ENCODE measurements at regions not wholly inside any gene's neighbourhood (a gene's known extent, or its start where the extent isn't known, plus 50 kb on each side); places are given as distances from the start of the nearest gene placed in this dataset.

DNA sequence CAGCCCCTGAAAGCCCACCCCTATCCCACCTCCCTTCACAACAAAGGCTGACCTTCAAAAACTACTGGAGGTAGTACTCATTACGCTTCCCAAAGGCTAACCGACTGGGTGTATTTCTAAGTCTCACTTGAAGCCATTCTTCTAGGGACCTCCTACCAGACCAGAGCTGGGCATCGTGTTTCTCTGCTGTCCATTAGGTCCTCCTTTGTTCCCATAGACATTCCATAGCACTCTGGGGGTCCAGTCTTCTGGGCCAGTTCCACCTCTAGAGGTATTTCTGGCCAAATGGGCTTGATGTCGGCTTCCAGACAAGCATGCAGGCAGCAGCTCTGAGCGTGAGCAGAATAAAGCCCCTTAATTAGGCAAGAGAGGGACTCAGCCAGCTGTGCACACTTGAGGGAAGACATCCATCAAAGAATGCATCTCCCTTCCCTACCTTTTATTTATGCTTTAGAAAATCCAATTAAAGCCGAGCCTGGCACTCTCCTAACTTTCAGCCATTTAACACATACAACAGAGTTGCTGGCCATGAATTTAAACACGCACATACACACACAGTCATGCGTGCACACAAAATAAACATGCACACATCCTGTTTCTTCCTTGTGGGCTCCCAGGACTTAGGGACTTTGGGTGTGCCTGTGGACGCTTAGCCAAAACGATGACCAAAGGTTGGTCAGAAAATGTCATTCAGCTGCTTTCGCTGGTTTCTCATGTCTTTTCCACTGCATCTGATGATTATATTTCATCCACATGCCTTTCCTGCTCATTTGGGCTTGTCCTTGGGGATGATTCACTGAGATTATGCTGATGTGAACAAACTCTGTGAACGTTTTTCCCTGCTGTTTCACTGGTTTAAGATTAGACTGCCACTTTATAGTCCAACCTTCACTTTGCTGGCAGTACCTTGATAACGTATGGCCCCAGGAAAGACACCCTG is 362.0 kb upstream of the NFE2L3 start:
- DNase-seq, result no peak

GRCh38 chr7:25790963-25791362 is 361.0 kb upstream of the NFE2L3 start:
- DNase-seq, result no peak

GRCh38 chr7:25792586-25792985 is 359.4 kb upstream of the NFE2L3 start:
- no peak for DNase-seq

DNA sequence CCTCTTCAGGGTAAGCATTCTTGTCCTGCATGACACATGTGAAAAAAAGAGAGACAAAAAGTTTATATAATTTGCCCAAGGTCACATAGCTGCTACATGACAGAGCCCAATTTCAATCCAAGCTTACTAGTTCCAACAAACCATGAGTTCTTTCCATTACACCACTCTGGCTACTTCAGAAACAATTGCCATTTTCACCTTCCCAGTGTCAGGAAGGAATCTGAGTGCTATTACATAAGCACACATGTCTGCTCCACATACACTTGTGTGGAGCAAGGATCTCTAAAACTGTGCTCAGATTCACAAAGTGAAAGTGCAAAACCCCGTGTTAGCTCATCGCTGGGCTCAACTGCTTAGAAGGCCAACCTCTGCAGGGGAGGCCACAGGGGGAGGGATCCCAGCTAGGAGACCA is 356.2 kb upstream of the NFE2L3 start:
- no peak for DNase-seq

DNA sequence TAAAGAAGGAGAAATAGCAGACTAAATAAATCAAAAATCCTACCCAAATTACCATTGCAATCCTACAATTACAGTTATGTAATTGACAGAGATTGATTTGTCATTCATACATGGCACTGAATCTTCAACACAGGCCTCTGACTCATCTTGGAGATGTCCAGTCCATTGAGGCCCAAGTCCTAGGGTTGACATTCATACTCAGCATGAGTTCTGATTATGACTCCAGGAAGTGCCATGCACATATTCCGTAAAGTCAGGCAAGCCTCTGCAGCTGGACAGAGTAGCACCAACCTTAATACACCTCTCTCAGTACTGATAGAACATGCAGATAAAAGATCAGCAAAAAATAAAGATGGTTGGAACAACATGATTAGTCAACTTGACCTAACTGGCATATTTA is 353.7 kb upstream of the NFE2L3 start:
- DNase-seq, result no peak

DNA sequence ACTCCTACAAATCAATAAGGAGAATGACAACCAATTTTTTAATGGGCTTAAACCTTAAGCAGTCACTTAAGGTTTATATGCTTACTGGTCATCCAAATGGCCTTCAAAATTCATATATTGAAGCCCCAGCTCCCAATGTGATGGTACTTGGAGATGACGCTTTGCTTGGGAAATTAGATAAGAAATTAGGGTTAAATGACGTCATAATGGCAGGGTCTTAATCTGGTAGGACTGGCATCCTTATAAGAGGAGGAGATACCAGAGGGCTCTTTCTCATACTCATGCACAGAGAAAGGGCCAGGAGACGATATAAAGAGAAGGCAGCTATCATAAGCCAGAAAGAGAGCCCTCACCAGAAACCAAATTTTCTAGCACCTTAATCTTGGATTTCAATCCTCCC is 350.8 kb upstream of the NFE2L3 start:
- DNase-seq, result no peak

- DNase-seq, result no peak
These were observed 349.9 kb upstream of the NFE2L3 start for GRCh38 chr7:25802057-25802456.

DNA sequence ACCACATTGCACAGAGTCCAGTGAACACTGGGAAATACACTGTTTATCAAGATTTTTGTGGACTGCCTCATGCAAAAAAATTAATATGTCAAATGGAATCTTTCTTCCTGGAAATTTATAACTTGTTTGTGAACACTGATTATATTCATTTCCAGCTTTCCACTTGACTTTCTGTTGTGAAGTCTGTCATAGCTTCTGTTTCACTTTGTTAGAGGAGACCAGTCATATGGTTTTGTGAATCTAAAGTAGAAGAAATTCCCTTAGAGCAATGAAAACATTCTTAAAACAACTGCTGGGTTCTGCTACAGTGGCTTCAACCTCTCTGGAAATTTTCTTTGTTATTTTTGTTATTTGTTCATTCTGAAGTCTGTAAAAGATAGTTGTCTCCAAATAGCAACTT is 349.5 kb upstream of the NFE2L3 start:
- DNase-seq, result no peak

DNA sequence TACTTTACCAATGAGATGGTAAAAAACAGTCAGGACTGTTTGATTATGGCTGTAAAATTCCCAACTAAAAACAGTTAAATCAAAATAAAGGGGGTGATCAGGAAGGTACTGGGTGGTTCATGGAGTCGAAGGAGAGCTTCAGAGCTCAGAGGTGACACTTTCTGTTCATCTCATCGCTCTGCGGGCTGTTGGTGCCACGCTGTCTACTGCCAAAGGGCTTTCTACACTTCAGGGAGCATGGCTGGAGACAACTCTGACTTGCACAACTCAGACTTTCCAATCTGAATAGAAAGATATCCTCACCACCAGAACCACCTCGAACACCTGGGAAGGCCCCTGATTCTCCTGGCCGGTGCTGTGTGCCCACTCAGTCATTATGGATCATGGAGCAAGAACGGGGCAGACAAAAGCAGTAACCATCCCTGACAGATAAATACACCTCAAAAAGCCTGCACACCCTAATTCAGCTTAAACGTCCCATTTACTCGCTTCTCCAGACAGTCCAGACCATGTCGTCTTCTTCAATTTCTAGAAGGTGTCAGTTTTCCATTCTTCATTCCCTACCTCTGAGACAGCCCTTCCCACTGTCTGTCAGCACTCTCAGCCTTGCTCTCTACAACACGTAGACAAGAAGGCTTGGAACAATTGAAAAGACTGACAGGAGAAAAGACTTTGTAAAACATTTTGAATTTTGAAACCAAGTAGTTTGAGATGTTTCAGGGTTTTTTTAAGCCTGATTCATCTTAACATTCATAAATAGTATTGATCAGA is 348.7 kb upstream of the NFE2L3 start:
- DNase-seq, result no peak

DNA sequence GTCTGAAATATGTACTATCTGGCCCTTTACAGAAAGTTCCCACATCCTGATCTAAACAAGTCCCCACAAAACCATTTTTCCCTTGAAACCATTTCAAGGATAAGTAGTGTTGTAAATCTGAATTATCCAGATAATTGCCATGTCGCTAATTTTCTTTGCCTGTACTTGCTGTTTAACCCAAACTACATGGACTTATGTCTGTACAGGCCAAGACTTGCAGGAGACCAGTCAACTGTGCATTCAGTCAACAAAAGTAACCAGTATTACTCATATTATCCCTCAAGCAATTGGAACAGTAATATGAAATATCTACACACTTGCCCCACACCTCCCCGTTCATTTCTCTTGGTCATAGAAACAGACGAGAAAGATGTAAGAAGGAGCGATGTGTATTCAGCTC is 347.8 kb upstream of the NFE2L3 start:
- DNase-seq, result no peak

DNA sequence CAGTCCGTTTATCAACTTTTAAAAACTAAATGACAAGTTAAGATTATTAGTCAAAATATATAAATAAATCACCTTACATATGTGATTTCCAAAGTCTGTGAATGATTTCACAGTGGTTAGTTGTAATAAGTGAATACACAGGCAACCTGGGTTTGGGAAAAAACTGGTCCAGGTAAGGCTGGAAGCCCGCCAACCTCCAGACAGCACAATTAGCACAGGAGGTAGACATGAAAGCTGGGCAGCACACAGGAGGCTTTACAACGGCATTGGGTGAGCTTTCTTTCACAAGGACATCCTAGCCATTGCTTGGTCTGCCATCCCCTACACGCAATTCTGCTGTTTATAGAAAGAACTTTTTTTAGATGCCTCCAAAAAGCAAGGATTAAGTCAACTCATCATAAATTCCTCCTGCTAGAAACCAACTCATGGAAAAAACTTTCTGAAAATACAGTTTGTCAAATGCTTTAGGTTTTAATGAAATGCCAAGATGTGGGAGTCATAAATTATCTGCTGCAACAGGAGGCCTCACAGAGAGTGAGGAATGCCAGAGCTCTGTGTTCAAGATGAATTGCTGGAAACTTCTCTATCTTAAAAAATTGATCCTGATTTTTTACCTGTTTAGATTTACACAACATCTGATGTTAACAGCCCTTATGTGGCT is 346.8 kb upstream of the NFE2L3 start:
- no peak for DNase-seq

GRCh38 chr7:25807086-25807611 is 344.8 kb upstream of the NFE2L3 start:
- no peak for DNase-seq

DNA sequence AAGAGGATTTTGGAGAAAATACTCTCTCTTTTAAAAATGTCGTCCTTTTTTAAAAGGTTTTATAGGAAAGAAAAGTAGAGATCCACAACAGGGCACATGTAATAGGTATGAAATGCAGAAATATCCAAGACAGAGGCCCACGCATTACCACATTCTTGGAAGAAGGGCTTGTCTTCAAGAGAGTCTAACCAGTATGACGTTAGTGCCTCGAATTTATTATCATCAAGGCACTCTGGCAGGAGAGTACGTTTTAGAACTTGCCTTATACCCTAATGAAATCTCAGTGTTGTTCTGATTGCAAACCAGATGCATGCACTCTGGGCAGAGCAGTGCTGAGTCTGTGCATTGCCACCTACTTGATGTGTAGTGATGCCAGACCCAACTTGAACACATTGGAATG is 342.6 kb upstream of the NFE2L3 start:
- DNase-seq, result no peak

DNA sequence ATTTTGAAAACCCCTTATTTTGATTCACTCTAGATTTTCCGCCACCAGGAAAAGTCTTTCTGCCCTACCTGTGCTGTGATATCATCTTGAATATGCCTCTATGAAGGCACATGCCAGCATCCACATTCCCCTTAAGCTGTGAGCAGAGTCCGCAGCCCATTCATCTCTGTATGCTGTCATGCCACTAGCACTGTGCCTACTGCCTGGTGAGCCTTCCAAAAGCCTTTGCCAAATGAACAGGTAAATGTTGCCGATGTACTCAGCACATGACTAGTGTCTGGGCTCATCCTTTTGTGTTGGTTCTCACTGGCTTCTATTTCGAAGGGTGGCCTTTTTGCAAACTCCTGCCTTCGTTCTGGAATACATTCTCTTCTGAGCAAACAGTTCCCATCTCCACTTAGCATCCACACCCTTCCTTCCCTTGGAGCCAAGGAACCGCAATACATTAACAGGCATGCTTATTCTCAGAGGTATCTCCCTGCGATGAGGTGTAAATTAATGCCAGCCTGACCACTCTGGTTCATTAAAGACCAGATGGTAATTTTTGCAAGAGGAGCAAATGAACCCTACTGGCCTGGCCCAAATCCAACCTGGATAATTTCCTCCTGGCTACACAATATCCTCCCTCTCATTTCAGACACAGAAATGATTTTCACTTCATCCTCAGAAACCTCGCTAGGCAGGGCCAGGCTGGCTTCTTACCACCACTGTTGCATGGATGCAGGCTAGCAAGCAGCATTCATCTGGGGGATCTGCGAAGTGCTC is 339.7 kb upstream of the NFE2L3 start:
- no peak for DNase-seq

- no peak for DNase-seq
These were observed 338.6 kb upstream of the NFE2L3 start for GRCh38 chr7:25813381-25813780.

DNA sequence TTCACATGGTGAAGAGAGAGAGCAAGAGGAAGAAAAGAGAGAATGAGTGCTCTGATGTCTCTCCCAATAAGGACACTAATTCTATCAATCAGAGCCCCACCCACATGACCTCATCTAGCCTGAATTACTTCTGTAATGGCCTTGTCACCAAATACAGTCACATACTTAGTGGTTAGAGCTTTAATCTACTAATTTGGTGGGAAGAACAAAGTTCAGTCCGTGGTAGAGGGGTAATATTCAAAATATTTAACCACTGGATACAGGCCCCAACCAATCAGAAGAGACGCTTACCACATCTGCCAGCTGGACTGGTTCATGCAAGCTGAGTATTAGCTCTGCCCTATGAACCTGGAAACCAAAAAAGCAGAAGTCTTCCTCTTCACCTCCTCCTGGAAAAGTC is 336.3 kb upstream of the NFE2L3 start:
- DNase-seq, result no peak

DNA sequence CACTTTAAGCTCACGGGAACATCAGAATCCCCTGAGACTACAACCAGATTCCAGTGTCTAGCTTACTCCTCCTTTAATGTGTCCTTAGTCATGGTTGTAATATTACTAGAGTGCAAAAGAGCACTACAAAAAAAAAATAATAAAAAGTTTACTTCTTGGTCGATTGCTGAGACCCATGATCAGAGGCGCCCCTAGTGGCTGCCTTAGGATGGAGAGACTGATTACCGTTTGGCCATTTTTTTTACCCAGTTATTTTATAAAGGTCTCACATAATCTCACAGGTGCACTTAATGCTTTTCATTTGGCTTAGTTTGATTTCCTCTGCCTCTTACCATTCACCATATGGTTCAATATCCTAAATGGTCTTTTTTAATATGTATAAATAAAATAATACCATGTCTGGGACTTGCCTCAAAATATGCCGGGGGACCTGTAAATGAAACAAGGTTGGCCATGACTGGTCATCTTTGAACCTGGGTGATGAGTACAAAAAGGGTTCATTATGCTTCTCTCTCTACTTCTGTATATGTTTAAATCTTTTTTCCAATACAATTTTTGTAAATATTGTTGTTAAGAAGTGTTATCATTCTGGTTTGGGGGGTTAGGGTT is 331.5 kb upstream of the NFE2L3 start:
- no peak for DNase-seq

DNA sequence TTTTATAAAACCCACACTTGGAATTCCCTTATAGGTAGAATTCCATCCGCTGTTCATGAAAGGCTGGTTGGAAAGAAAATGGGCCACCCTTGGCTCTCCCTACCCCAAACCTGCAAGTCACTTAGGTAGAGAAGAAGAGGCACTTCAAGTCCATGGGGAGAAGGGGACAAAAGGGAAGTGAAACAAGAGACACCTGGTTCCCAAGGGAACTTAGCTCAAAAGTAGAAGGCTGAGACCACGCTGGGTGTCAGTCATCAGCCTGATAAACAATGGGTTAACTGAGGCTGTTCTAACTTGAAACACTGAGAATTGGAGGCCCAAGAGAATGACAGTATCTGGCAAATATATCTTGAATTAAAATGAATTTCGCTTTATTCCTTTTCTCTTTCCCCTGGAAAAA is 330.8 kb upstream of the NFE2L3 start:
- DNase-seq, result no peak

GRCh38 chr7:25822823-25823222 is 329.2 kb upstream of the NFE2L3 start:
- DNase-seq, result no peak

- no peak for DNase-seq
These were observed 328.4 kb upstream of the NFE2L3 start for GRCh38 chr7:25823571-25823970.

DNA sequence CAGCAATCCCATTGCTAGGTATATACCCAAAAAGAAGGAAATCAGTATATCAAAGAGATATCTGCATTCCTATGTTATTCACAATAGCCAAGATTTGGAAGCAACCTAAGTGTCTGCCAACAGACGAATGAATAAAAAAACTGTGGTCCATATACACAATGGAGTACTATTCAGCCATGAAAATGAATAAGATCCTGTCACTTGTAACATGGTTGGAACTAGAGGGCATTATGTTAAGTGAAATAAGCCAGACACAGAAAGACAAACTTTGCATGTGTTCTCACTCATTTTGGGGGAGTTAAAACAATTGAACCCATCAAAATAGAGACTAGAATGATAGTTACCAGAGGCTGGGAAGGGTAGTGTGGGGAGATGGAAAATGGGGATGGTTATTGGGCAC is 323.5 kb upstream of the NFE2L3 start:
- DNase-seq, result no peak

GRCh38 chr7:25829663-25830062 is 322.3 kb upstream of the NFE2L3 start:
- no peak for DNase-seq
